HUES64 (cell line): ENCODE measurements at regions not wholly inside any gene's neighbourhood (a gene's known extent, or its start where the extent isn't known, plus 50 kb on each side); places are given as distances from the start of the nearest gene placed in this dataset.
A peak's percentile ranks its signal among the peaks of the same experiment; 100 is the strongest.

Experiments
- H3K27ac ChIP-seq: 2 replicates; pipeline ENCODE4 v1.7.0; 2013; ENCODE audit warnings: low read depth, low read length, inconsistent platforms
- H3K27me3 ChIP-seq: 2 replicates; pipeline ENCODE4 v1.6.1; 2013; ENCODE audit warnings: mild to moderate bottlenecking, low read length; ENCODE audit not compliant: insufficient read depth
- H3K36me3 ChIP-seq: 2 replicates; pipeline ENCODE4 v1.6.1; 2013; ENCODE audit warnings: mild to moderate bottlenecking, low read length; ENCODE audit not compliant: insufficient read depth
- H3K4me1 ChIP-seq: 2 replicates; pipeline ENCODE4 v1.6.1; 2013; ENCODE audit warnings: mild to moderate bottlenecking, low read length, moderate library complexity; ENCODE audit not compliant: insufficient read depth
- H3K4me3 ChIP-seq: 2 replicates; pipeline ENCODE4 v1.5.1; 2013; ENCODE audit warnings: mild to moderate bottlenecking, low read length, moderate library complexity
- H3K9ac ChIP-seq: 2 replicates; pipeline ENCODE4 v1.6.1; 2013; ENCODE audit warnings: mild to moderate bottlenecking, low read depth, low read length
- H3K9me3 ChIP-seq: 2 replicates; pipeline ENCODE4 v1.6.1; 2013; ENCODE audit warnings: low read depth, low read length; ENCODE audit not compliant: insufficient read depth
- WGBS: fragments of 150-250, 120-280 bp; methylation state at CpG from one replicate; pipeline ENCODE4 v1.1.7; 2013; ENCODE audit warnings: missing lambda C conversion rate; 5-methylcytosine and 5-hydroxymethylcytosine counted together

DNA sequence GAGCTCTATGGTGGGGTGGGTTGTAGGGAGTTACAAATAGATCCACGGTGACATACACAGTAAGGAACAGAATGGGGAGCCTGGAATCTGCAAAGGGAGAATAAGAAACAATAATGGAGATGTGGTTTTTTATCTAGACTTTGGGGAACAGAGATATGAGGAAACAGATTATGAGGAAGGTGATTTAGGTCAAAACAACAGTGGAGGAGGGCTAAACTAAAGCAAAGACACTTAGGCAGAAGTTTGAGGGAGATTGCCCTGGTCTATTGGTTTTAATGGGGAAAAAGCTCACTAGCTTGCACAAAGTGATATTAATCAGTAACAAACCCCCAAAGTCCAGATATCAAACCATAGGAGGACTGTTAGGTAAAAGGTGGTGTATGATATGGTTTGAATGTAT lies 144.5 kb upstream of the DYRK2 start:
- no peak overlapping the region for H3K4me3 ChIP-seq
- 93% methylated on average over 1 of the region's 1 CpG for WGBS
- H3K27me3 ChIP-seq, result no peaks in the 10 kb centered on the region
- peaks cover 17% of the 10 kb centered on the region for H3K4me1 ChIP-seq
- no peaks in the 10 kb centered on the region for H3K9me3 ChIP-seq
- H3K27ac ChIP-seq, result no peak overlapping the region
- H3K9ac ChIP-seq, result no peak overlapping the region
- no peaks in the 10 kb centered on the region for H3K36me3 ChIP-seq

GRCh38 chr12:67506739-67507138 lies 141.8 kb upstream of the DYRK2 start:
- Histone ChIP-seq H3K4me1 (peaks cover 17% of the 10 kb centered on the region), H3K9me3 (no peaks in the 10 kb centered on the region), H3K4me3 (no peak overlapping the region), H3K27ac (peak overlapping the region; percentile 54; the same call in 1 of the 2 replicates), H3K9ac (no peak overlapping the region), H3K27me3 (no peaks in the 10 kb centered on the region), H3K36me3 (no peaks in the 10 kb centered on the region)
- 12% methylated on average over 3 of the region's 3 CpGs for WGBS

DNA sequence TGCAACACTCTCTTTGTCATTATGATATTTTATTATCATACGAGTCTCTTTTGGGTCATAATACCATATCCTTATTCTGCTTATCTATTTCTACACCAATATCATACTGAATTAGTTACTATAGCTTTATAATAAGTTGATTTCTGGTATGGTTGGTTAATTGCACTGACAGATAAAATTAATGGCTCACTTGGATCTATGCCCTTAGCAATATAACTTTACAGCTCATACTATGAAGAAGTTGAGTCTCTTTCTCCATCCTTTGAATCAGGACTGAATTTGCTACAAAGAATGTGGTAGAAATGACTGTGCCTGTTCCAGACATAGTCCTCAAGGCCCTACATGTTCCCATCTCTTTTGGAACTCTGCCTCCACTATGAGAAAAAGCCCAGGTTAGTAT lies 139.7 kb upstream of the DYRK2 start:
- no peaks in the 10 kb centered on the region for H3K9me3 ChIP-seq
- no peak overlapping the region for H3K27ac ChIP-seq
- no CpG with 5 or more reads among the region's 1 CpG for WGBS
- H3K36me3 ChIP-seq, result no peaks in the 10 kb centered on the region
- no peak overlapping the region for H3K9ac ChIP-seq
- H3K27me3 ChIP-seq, result no peaks in the 10 kb centered on the region
- H3K4me3 ChIP-seq, result no peak overlapping the region
- peaks cover 17% of the 10 kb centered on the region for H3K4me1 ChIP-seq

GRCh38 chr12:67509666-67510386 lies 138.7 kb upstream of the DYRK2 start:
- Histone ChIP-seq H3K36me3 (no peaks in the 10 kb centered on the region), H3K4me3 (no peak overlapping the region), H3K27ac (no peak overlapping the region), H3K9me3 (no peaks in the 10 kb centered on the region), H3K4me1 (peaks cover 17% of the 10 kb centered on the region), H3K9ac (no peak overlapping the region), H3K27me3 (no peaks in the 10 kb centered on the region)
- 98% methylated on average over 3 of the region's 4 CpGs for WGBS

DNA sequence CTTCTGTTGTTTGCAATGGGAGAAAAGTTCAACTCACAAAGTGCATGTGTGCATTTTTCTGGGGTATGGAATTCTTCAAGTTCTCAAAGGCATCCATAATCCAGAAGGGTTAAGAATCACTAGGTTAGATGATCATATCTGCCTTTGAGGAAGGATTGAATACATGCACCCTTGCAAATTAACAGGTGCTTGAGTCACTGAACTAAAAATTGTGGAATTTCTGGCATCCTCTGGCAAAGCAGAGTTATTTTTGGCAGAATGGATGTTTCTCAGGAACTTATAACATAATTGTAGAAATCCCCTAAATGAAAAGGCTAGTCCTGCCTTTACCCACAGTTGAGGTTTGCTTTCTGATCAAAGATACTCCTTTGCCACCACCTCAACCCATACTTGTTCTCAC lies 136.5 kb upstream of the DYRK2 start:
- Histone ChIP-seq H3K9me3 (no peaks in the 10 kb centered on the region), H3K36me3 (no peaks in the 10 kb centered on the region), H3K27ac (no peak overlapping the region), H3K9ac (no peak overlapping the region), H3K4me1 (peaks cover 5% of the 10 kb centered on the region), H3K4me3 (no peak overlapping the region), H3K27me3 (no peaks in the 10 kb centered on the region)

GRCh38 chr12:67514502-67514901 lies 134.0 kb upstream of the DYRK2 start:
- Histone ChIP-seq H3K9me3 (no peaks in the 10 kb centered on the region), H3K27ac (no peak overlapping the region), H3K4me3 (no peak overlapping the region), H3K36me3 (no peaks in the 10 kb centered on the region), H3K27me3 (no peaks in the 10 kb centered on the region), H3K9ac (no peak overlapping the region), H3K4me1 (peaks cover 5% of the 10 kb centered on the region; the same call in 1 of the 2 replicates)
- WGBS, result 95% methylated on average over 3 of the region's 3 CpGs

- Histone ChIP-seq H3K4me3 (no peak overlapping the region), H3K4me1 (peaks cover 16% of the 10 kb centered on the region)
Measured at GRCh38 chr12:67515679-67516340, 132.7 kb upstream of the DYRK2 start.

GRCh38 chr12:67517181-67517887 lies 131.2 kb upstream of the DYRK2 start:
- WGBS, result 85% methylated on average over 14 of the region's 16 CpGs
- no peaks in the 10 kb centered on the region for H3K36me3 ChIP-seq
- no peak overlapping the region for H3K9ac ChIP-seq
- no peak overlapping the region for H3K27ac ChIP-seq
- no peaks in the 10 kb centered on the region for H3K9me3 ChIP-seq
- no peak overlapping the region for H3K4me3 ChIP-seq
- H3K27me3 ChIP-seq, result no peaks in the 10 kb centered on the region
- peaks cover 22% of the 10 kb centered on the region for H3K4me1 ChIP-seq

More at GRCh38 chr12:67515679-67516340, 132.7 kb upstream of the DYRK2 start:
- Histone ChIP-seq H3K27me3 (no peaks in the 10 kb centered on the region), H3K9ac (no peak overlapping the region), H3K36me3 (no peaks in the 10 kb centered on the region), H3K9me3 (no peaks in the 10 kb centered on the region), H3K27ac (no peak overlapping the region)
- WGBS, result 93% methylated on average over 10 of the region's 10 CpGs

- no peak overlapping the region for H3K4me3 ChIP-seq
- H3K9me3 ChIP-seq, result no peaks in the 10 kb centered on the region
- peaks cover 32% of the 10 kb centered on the region for H3K4me1 ChIP-seq
- no peaks in the 10 kb centered on the region for H3K27me3 ChIP-seq
- no peaks in the 10 kb centered on the region for H3K36me3 ChIP-seq
- 25% methylated on average over 7 of the region's 7 CpGs for whole genome bisulfite sequencing
- H3K27ac ChIP-seq, result peak overlapping the region; percentile 25; the same call in 1 of the 2 replicates
- H3K9ac ChIP-seq, result no peak overlapping the region
Measured at GRCh38 chr12:67519484-67520433, 128.8 kb upstream of the DYRK2 start.

DNA sequence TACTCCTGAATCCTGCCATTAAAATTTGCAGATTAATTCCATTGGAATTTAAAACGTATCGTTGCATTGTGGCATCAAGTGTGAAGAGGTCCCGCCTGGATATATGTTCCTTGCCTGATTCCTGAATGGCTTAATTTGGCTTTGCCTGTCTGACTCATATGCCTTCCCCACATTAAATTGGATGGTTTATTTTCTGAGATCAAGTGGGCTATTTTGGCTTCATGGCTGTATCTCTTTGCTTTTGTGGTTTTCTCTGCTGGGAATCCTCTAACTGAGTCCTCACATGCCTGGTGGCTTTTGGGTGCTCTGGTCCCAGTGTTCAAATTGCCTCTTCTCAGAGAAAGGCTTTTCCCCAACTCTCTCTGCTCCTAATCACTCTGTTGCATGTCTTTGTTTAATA lies 127.9 kb upstream of the DYRK2 start:
- Histone ChIP-seq H3K36me3 (no peaks in the 10 kb centered on the region), H3K27me3 (no peaks in the 10 kb centered on the region), H3K9me3 (no peaks in the 10 kb centered on the region), H3K4me1 (peaks cover 41% of the 10 kb centered on the region), H3K27ac (no peak overlapping the region), H3K9ac (no peak overlapping the region), H3K4me3 (no peak overlapping the region)
- WGBS, result 96% methylated on average over 3 of the region's 3 CpGs
